Liver (tissue), 8 donors: ENCODE measurements at regions not wholly inside any gene's neighbourhood (a gene's known extent, or its start where the extent isn't known, plus 50 kb on each side); places are given as distances from the start of the nearest gene placed in this dataset.

Experiments
- DNase-seq: peaks from one replicate; pipeline ENCODE4 v3.0.0-alpha.2; 2017; ENCODE audit warnings: low spot score
- H3K27ac ChIP-seq, 2 donors: one replicate each; pipeline ENCODE4 v1.7.0; 2013; ENCODE audit warnings: inconsistent platforms in 2 of 2, low read length in 2 of 2, control low read depth in 1 of 2, low read depth in 1 of 2, mild to moderate bottlenecking in 1 of 2
- H3K27me3 ChIP-seq, 4 donors: one replicate each; pipeline versions ENCODE4 v1.6.1 to v1.7.0; 2013; ENCODE audit warnings: low read length in 3 of 4, inconsistent platforms in 1 of 4, mild to moderate bottlenecking in 1 of 4, moderate library complexity in 1 of 4; ENCODE audit not compliant: control insufficient read depth in 4 of 4, insufficient read depth in 4 of 4
- H3K36me3 ChIP-seq, 4 donors: one replicate each; pipeline versions ENCODE4 v1.6.1 to v1.7.0; 2013; ENCODE audit warnings: low read length in 3 of 4, mild to moderate bottlenecking in 3 of 4, low read depth in 1 of 4, moderate library complexity in 1 of 4; ENCODE audit not compliant: control insufficient read depth in 4 of 4, insufficient read depth in 3 of 4
- H3K4me1 ChIP-seq, 4 donors: one replicate each; pipeline versions ENCODE4 v1.6.1 to v1.7.0; 2013; ENCODE audit warnings: low read length in 3 of 4, mild to moderate bottlenecking in 3 of 4, moderate library complexity in 1 of 4; ENCODE audit not compliant: control insufficient read depth in 4 of 4, insufficient read depth in 4 of 4
- H3K4me3 ChIP-seq, 3 donors: one replicate each; pipeline versions ENCODE4 v1.6.1 to v1.7.0; 2013; ENCODE audit warnings: low read length in 3 of 3, control low read depth in 1 of 3, low read depth in 1 of 3, mild to moderate bottlenecking in 1 of 3
- H3K9ac ChIP-seq, 2 donors: one replicate each; pipeline ENCODE4 v1.7.0; 2013; ENCODE audit warnings: low read length in 2 of 2, mild to moderate bottlenecking in 2 of 2, moderate library complexity in 2 of 2, control low read depth in 1 of 2, low read depth in 1 of 2
- H3K9me3 ChIP-seq, 4 donors: one replicate each; pipeline versions ENCODE4 v1.6.1 to v1.7.0; 2013; ENCODE audit warnings: low read length in 3 of 4; ENCODE audit not compliant: control insufficient read depth in 4 of 4
- EGR1 ChIP-seq, 2 donors: IDR thresholded peaks; 2 replicates each; pipeline ENCODE4 v1.6.1; 2016 to 2018; ENCODE audit warnings: antibody characterized with exemption in 2 of 2, low read depth in 2 of 2
- FOXA1 ChIP-seq: IDR thresholded peaks from 2 replicates; pipeline ENCODE4 v1.6.1; 2016; ENCODE audit warnings: antibody characterized with exemption
- GABPA ChIP-seq, 2 donors: IDR thresholded peaks in 1 of 2; conservative IDR thresholded peaks in 1 of 2; 2 replicates each; pipeline ENCODE4 v1.6.1; 2016; ENCODE audit warnings: antibody characterized with exemption in 2 of 2, mild to moderate bottlenecking in 1 of 2, moderate library complexity in 1 of 2
- HNF4A ChIP-seq, 2 donors: conservative IDR thresholded peaks; 2 replicates each; pipeline ENCODE4 v1.6.1; 2016; ENCODE audit warnings: antibody characterized with exemption in 2 of 2, mild to moderate bottlenecking in 2 of 2
- HNF4G ChIP-seq: IDR thresholded peaks from 2 replicates; pipeline ENCODE4 v1.6.1; 2016; ENCODE audit warnings: antibody characterized with exemption
- JUND ChIP-seq, 2 donors: IDR thresholded peaks; 2 replicates each; pipeline ENCODE4 v1.6.1; 2016; ENCODE audit warnings: antibody characterized with exemption in 2 of 2
- NR2F2 ChIP-seq: IDR thresholded peaks from 2 replicates; pipeline ENCODE4 v1.6.1; 2016; ENCODE audit warnings: antibody characterized with exemption
- RAD21 ChIP-seq, 2 donors: IDR thresholded peaks; 2 replicates each; pipeline ENCODE4 v1.6.1; 2016; ENCODE audit warnings: antibody characterized with exemption in 2 of 2, mild to moderate bottlenecking in 2 of 2
- RXRA ChIP-seq, 2 donors: IDR thresholded peaks; 2 replicates each; pipeline ENCODE4 v1.6.1; 2017 to 2018; ENCODE audit warnings: antibody characterized with exemption in 2 of 2, mild to moderate bottlenecking in 1 of 2
- SP1 ChIP-seq: IDR thresholded peaks from 2 replicates; pipeline ENCODE4 v1.6.1; 2018; ENCODE audit warnings: antibody characterized with exemption, mild to moderate bottlenecking
- TAF1 ChIP-seq: conservative IDR thresholded peaks from 2 replicates; pipeline ENCODE4 v1.6.1; 2016; ENCODE audit warnings: antibody characterized with exemption, mild to moderate bottlenecking
- YY1 ChIP-seq: IDR thresholded peaks from 2 replicates; pipeline ENCODE4 v1.6.1; 2016; ENCODE audit warnings: antibody characterized with exemption, mild to moderate bottlenecking
- WGBS: extraction: QIAGEN DNeasy Blood & Tissue Kit; methylation state at CpG from one replicate; pipeline ENCODE4 v1.1.7; 2013; 5-methylcytosine and 5-hydroxymethylcytosine counted together
- TF ChIP-seq, protein P1 (sequence below): IDR thresholded peaks from 2 replicates; pipeline ENCODE4 v1.6.1; 2016; ENCODE audit warnings: antibody characterized with exemption
- TF ChIP-seq, protein P2 (sequence below): IDR thresholded peaks from 2 replicates; pipeline ENCODE4 v1.6.1; 2016; ENCODE audit warnings: antibody characterized with exemption
- TF ChIP-seq, protein P3 (sequence below): IDR thresholded peaks from 2 replicates; pipeline ENCODE4 v1.6.1; 2016; ENCODE audit warnings: antibody characterized with exemption
- TF ChIP-seq, protein P4 (sequence below): fragments of 150-350 bp; IDR thresholded peaks from 2 replicates; pipeline ENCODE4 v1.5.1; 2017; ENCODE audit warnings: improper control_type of control experiment, low read depth, low read length; ENCODE audit not compliant: missing input control
- TF ChIP-seq, protein P5 (sequence below): IDR thresholded peaks from 2 replicates; pipeline ENCODE4 v1.6.1; 2016; ENCODE audit warnings: antibody characterized with exemption, mild to moderate bottlenecking
- donor health status: healthy.
- donor health status: healthy.
- donor health status: healthy.
- donor health status: healthy.
- donor health status: healthy.

DNA sequence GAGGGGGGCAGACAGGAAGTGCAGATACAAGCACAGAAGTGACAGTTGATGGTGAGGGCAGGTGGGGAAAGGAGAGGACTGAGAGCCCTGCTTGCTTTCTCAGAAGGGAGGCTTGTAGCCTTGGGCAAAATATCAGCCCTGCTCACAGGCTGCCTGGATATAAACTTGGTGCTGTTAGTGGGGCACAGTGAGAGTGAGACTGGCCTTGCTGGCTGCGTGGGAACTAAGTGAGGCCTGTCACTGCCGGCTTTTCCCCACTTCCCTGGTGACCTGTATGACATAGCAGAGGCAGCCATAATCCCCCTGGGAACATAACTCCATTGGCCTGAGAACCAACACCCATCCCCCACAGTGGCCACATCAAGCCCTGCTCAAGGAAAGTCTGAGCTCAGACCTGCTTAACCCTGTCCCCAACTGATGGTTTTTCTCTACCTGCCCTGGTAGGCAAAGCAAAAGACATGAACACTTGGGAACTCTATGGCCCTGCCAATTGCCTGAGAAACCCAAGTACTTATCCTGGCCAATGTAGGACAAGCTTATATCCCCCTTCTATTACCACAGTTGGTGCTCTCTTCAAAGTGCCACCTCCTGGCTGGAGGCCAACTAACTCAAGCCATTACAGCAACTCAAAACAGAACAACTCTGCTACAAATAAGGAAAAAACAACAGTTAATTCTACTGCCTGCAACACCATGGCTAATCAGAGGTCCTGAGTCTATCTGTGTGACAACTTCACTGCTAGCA lies 472.7 kb downstream of the PLPP3 start:
- TF ChIP-seq FOXA1 (no peak), GABPA (IDR thresholded peaks at IDR 0.05 in 1 of 2, conservative IDR thresholded peaks at IDR 0.05 in 1 of 2) (no peak), SP1 (no peak), JUND (IDR thresholded peaks at IDR 0.05) (no peak), HNF4A (conservative IDR thresholded peaks at IDR 0.05) (no peak), EGR1 (IDR thresholded peaks at IDR 0.05; ENCODE audit: low read depth in 2 of 2) (no peak), RAD21 (IDR thresholded peaks at IDR 0.05) (no peak)
- TF ChIP-seq, protein P1, sequence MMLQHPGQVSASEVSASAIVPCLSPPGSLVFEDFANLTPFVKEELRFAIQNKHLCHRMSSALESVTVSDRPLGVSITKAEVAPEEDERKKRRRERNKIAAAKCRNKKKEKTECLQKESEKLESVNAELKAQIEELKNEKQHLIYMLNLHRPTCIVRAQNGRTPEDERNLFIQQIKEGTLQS = no peak
- TF ChIP-seq, protein P2, sequence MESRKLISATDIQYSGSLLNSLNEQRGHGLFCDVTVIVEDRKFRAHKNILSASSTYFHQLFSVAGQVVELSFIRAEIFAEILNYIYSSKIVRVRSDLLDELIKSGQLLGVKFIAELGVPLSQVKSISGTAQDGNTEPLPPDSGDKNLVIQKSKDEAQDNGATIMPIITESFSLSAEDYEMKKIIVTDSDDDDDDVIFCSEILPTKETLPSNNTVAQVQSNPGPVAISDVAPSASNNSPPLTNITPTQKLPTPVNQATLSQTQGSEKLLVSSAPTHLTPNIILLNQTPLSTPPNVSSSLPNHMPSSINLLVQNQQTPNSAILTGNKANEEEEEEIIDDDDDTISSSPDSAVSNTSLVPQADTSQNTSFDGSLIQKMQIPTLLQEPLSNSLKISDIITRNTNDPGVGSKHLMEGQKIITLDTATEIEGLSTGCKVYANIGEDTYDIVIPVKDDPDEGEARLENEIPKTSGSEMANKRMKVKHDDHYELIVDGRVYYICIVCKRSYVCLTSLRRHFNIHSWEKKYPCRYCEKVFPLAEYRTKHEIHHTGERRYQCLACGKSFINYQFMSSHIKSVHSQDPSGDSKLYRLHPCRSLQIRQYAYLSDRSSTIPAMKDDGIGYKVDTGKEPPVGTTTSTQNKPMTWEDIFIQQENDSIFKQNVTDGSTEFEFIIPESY = no peak
- TF ChIP-seq, protein P3, sequence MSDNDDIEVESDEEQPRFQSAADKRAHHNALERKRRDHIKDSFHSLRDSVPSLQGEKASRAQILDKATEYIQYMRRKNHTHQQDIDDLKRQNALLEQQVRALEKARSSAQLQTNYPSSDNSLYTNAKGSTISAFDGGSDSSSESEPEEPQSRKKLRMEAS = no peak
- Histone ChIP-seq H3K4me3 (no peak overlapping the region), H3K4me1 (no peaks in the 10 kb centered on the region), H3K27ac (no peak overlapping the region), H3K36me3 (no peaks in the 10 kb centered on the region), H3K9ac (no peak overlapping the region), H3K27me3 (no peaks in the 10 kb centered on the region), H3K9me3 (peaks cover 2 to 13% (median 3%) of the 10 kb centered on the region in 4 donors)
- WGBS = 83% methylated on average over 2 of the region's 2 CpGs
- no peak for DNase-seq

DNA sequence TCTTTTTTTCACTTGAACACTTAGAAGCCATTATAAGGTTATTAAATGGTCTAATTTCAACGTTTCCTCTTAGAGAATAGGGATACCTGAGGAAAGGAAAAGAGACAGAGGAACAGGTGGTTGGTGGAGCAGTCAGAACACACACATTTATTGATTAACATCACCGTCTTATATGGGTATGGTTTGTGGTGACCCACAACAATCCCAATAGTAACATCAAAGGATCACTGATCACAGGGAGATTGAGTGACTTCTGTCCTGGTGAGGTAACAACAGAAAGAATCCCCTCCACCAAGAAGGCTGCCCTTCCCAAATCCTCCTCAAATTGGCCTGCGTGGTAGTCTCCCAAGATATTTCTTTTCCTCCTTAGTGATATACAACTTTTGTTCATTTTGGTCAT lies 474.0 kb downstream of the PLPP3 start:
- TF ChIP-seq RAD21 (IDR thresholded peaks at IDR 0.05) = no peak
- no peak for TF ChIP-seq YY1
- TF ChIP-seq RXRA (IDR thresholded peaks at IDR 0.05) = no peak
- TF ChIP-seq FOXA1 = no peak
- no peak for TF ChIP-seq HNF4A (conservative IDR thresholded peaks at IDR 0.05)
- TF ChIP-seq, protein P4, sequence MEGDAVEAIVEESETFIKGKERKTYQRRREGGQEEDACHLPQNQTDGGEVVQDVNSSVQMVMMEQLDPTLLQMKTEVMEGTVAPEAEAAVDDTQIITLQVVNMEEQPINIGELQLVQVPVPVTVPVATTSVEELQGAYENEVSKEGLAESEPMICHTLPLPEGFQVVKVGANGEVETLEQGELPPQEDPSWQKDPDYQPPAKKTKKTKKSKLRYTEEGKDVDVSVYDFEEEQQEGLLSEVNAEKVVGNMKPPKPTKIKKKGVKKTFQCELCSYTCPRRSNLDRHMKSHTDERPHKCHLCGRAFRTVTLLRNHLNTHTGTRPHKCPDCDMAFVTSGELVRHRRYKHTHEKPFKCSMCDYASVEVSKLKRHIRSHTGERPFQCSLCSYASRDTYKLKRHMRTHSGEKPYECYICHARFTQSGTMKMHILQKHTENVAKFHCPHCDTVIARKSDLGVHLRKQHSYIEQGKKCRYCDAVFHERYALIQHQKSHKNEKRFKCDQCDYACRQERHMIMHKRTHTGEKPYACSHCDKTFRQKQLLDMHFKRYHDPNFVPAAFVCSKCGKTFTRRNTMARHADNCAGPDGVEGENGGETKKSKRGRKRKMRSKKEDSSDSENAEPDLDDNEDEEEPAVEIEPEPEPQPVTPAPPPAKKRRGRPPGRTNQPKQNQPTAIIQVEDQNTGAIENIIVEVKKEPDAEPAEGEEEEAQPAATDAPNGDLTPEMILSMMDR = no peak
- TF ChIP-seq NR2F2 = no peak
- no peak for TF ChIP-seq JUND (IDR thresholded peaks at IDR 0.05)
- TF ChIP-seq, protein P5, sequence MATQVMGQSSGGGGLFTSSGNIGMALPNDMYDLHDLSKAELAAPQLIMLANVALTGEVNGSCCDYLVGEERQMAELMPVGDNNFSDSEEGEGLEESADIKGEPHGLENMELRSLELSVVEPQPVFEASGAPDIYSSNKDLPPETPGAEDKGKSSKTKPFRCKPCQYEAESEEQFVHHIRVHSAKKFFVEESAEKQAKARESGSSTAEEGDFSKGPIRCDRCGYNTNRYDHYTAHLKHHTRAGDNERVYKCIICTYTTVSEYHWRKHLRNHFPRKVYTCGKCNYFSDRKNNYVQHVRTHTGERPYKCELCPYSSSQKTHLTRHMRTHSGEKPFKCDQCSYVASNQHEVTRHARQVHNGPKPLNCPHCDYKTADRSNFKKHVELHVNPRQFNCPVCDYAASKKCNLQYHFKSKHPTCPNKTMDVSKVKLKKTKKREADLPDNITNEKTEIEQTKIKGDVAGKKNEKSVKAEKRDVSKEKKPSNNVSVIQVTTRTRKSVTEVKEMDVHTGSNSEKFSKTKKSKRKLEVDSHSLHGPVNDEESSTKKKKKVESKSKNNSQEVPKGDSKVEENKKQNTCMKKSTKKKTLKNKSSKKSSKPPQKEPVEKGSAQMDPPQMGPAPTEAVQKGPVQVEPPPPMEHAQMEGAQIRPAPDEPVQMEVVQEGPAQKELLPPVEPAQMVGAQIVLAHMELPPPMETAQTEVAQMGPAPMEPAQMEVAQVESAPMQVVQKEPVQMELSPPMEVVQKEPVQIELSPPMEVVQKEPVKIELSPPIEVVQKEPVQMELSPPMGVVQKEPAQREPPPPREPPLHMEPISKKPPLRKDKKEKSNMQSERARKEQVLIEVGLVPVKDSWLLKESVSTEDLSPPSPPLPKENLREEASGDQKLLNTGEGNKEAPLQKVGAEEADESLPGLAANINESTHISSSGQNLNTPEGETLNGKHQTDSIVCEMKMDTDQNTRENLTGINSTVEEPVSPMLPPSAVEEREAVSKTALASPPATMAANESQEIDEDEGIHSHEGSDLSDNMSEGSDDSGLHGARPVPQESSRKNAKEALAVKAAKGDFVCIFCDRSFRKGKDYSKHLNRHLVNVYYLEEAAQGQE = no peak
- TF ChIP-seq, protein P2 = no peak
- no peak for TF ChIP-seq TAF1
- TF ChIP-seq SP1 = no peak
- no peak for TF ChIP-seq GABPA (IDR thresholded peaks at IDR 0.05 in 1 of 2, conservative IDR thresholded peaks at IDR 0.05 in 1 of 2)
- no peak for TF ChIP-seq EGR1 (IDR thresholded peaks at IDR 0.05; ENCODE audit: low read depth in 2 of 2)
- TF ChIP-seq, protein P1 = no peak
- TF ChIP-seq HNF4G = no peak
- H3K9me3 ChIP-seq = peaks cover 2 to 13% (median 3%) of the 10 kb centered on the region in 4 donors
- no peak overlapping the region for H3K9ac ChIP-seq
- no peaks in the 10 kb centered on the region for H3K36me3 ChIP-seq
- WGBS = 71% methylated on average over 3 of the region's 3 CpGs
- H3K4me3 ChIP-seq = no peak overlapping the region
- H3K4me1 ChIP-seq = no peaks in the 10 kb centered on the region
- H3K27ac ChIP-seq = no peak overlapping the region
- no peak for DNase-seq
- no peaks in the 10 kb centered on the region for H3K27me3 ChIP-seq
